ENCODE measurements at regions not wholly inside any gene's neighbourhood (a gene's known extent, or its start where the extent isn't known, plus 50 kb on each side); places are given as distances from the start of the nearest gene placed in this dataset.

DNA sequence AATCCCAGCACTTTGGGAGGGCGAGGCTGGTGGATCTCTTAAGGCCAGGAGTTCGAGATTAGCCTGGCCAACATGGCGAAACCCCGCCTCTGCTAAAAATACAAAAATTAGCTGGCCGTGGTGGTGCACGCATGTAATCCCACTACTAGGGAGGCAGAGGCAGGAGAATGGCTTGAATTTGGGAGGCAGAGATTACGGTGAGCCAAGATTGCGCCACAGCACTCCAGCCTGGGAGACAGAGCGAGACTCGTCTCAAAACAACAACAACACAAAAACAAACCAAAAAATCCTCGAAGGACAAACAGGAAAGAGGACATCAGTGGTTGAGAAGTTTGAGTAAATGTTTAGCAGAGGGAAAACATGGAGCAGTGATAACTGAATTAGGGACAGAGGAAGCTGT, 52.3 kb upstream of the FAM3C start:
- no peaks in the 10 kb centered on the region for H3K36me3 ChIP-seq (ENCODE audit: control insufficient read depth, insufficient read depth, low read length)
- intact Hi-C loops (cut with micrococcal nuclease; ENCODE audit: unreplicated experiment) (no loop called here), in situ Hi-C loops (cut with HindIII; ENCODE audit: low pct_unique_long_range_greater_than_20kb, low sequenced_read_pairs) (no loop called here)
- H3K27ac ChIP-seq (ENCODE audit: low read length) = no peak overlapping the region
- no peaks in the 10 kb centered on the region for H3K9me3 ChIP-seq (ENCODE audit: control insufficient read depth, insufficient read depth, low read depth, low read length)
- TF ChIP-seq POLR2AphosphoS5 (IDR thresholded peaks at IDR 0.05; ENCODE audit: low read depth, low read length) (no peak), SIN3A (IDR thresholded peaks at IDR 0.05; ENCODE audit: borderline replicate concordance, insufficient read depth, low read depth, low read length) (no peak), TCF7L2 (IDR thresholded peaks at IDR 0.05; ENCODE audit: low read depth, low read length) (no peak)
- TF ChIP-seq, protein P1, sequence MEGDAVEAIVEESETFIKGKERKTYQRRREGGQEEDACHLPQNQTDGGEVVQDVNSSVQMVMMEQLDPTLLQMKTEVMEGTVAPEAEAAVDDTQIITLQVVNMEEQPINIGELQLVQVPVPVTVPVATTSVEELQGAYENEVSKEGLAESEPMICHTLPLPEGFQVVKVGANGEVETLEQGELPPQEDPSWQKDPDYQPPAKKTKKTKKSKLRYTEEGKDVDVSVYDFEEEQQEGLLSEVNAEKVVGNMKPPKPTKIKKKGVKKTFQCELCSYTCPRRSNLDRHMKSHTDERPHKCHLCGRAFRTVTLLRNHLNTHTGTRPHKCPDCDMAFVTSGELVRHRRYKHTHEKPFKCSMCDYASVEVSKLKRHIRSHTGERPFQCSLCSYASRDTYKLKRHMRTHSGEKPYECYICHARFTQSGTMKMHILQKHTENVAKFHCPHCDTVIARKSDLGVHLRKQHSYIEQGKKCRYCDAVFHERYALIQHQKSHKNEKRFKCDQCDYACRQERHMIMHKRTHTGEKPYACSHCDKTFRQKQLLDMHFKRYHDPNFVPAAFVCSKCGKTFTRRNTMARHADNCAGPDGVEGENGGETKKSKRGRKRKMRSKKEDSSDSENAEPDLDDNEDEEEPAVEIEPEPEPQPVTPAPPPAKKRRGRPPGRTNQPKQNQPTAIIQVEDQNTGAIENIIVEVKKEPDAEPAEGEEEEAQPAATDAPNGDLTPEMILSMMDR (IDR thresholded peaks at IDR 0.05) = no peak
- TF ChIP-seq, protein P2, sequence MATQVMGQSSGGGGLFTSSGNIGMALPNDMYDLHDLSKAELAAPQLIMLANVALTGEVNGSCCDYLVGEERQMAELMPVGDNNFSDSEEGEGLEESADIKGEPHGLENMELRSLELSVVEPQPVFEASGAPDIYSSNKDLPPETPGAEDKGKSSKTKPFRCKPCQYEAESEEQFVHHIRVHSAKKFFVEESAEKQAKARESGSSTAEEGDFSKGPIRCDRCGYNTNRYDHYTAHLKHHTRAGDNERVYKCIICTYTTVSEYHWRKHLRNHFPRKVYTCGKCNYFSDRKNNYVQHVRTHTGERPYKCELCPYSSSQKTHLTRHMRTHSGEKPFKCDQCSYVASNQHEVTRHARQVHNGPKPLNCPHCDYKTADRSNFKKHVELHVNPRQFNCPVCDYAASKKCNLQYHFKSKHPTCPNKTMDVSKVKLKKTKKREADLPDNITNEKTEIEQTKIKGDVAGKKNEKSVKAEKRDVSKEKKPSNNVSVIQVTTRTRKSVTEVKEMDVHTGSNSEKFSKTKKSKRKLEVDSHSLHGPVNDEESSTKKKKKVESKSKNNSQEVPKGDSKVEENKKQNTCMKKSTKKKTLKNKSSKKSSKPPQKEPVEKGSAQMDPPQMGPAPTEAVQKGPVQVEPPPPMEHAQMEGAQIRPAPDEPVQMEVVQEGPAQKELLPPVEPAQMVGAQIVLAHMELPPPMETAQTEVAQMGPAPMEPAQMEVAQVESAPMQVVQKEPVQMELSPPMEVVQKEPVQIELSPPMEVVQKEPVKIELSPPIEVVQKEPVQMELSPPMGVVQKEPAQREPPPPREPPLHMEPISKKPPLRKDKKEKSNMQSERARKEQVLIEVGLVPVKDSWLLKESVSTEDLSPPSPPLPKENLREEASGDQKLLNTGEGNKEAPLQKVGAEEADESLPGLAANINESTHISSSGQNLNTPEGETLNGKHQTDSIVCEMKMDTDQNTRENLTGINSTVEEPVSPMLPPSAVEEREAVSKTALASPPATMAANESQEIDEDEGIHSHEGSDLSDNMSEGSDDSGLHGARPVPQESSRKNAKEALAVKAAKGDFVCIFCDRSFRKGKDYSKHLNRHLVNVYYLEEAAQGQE (IDR thresholded peaks at IDR 0.05; ENCODE audit: insufficient read depth in 1 of 2, low read depth in 2 of 2, low read length in 1 of 2) = no peak
- POLR2A ChIA-PET = no interaction called here
- no peak overlapping the region for H3K4me3 ChIP-seq (ENCODE audit: low read depth in 2 of 2, low read length in 2 of 2)
- H3K4me1 ChIP-seq (ENCODE audit: control insufficient read depth, insufficient read depth, low read length) = no peaks in the 10 kb centered on the region
- BruUV-seq (replicated peaks) = no TSS peak
- no peaks in the 10 kb centered on the region for H3K27me3 ChIP-seq (ENCODE audit: control insufficient read depth, insufficient read depth, low read length)
- ATAC-seq (no peak), DNase-seq (ENCODE audit: low read depth, low spot score) (no peak)
- CTCF ChIA-PET = no interaction called here

DNA sequence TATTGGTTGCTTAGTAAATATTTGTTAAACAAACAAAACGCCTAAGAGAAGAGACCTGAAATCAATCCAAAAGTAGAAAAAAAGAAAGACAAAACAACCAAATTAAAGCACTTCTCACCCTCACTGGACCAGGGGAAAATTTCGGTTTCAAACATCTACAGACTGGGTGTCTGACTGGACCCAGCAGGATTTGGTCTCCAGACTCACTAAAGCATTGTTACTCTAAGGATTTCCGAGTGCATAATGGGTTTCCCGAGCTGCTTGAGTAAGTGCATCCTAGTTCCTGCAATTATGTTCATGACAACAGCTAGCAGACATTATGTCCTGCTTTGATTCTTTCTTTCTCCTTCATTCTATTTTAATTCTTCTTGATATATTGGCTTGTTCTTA, 51.8 kb upstream of the FAM3C start:
- Histone ChIP-seq H3K36me3 (ENCODE audit: control insufficient read depth, insufficient read depth, low read length) (no peaks in the 10 kb centered on the region), H3K27ac (ENCODE audit: low read length) (no peak overlapping the region), H3K4me3 (ENCODE audit: low read depth in 2 of 2, low read length in 2 of 2) (no peak overlapping the region), H3K27me3 (ENCODE audit: control insufficient read depth, insufficient read depth, low read length) (no peaks in the 10 kb centered on the region), H3K9me3 (ENCODE audit: control insufficient read depth, insufficient read depth, low read depth, low read length) (no peaks in the 10 kb centered on the region), H3K4me1 (ENCODE audit: control insufficient read depth, insufficient read depth, low read length) (no peaks in the 10 kb centered on the region)
- intact Hi-C loops (cut with micrococcal nuclease; ENCODE audit: unreplicated experiment) = no loop called here
- TF ChIP-seq, protein P2 (IDR thresholded peaks at IDR 0.05; ENCODE audit: insufficient read depth in 1 of 2, low read depth in 2 of 2, low read length in 1 of 2) = no peak
- no peak for TF ChIP-seq TCF7L2 (IDR thresholded peaks at IDR 0.05; ENCODE audit: low read depth, low read length)
- TF ChIP-seq SIN3A (IDR thresholded peaks at IDR 0.05; ENCODE audit: borderline replicate concordance, insufficient read depth, low read depth, low read length) = no peak
- in situ Hi-C loops (cut with HindIII; ENCODE audit: low pct_unique_long_range_greater_than_20kb, low sequenced_read_pairs) = no loop called here
- no peak for ATAC-seq
- CTCF ChIA-PET = no interaction called here
- DNase-seq (ENCODE audit: low read depth, low spot score) = no peak
- POLR2A ChIA-PET = no interaction called here
- no TSS peak for BruUV-seq (replicated peaks)
